OCI-LY7 (cell line): ENCODE measurements at regions not wholly inside any gene's neighbourhood (a gene's known extent, or its start where the extent isn't known, plus 50 kb on each side); places are given as distances from the start of the nearest gene placed in this dataset.

Source experiments
- BruUV-seq: library from RNA; stranded (reverse); fragments of 400-500 nt; replicated peaks from 2 replicates; lab custom pipeline; 2021; lab: Mats Ljungman, UMichigan
- CTCF ChIA-PET: fragments of 300-600 bp; sonication (Branson Sonifier 250); formaldehyde crosslinking; loops from one replicate; lab custom pipeline; 2022; ENCODE audit warnings: antibody characterized with exemption; ENCODE audit not compliant: unreplicated experiment; lab: Charles Lee
- POLR2A ChIA-PET: fragments of 300-600 bp; sonication (Branson Sonifier 250); formaldehyde crosslinking; loops from one replicate; lab custom pipeline; 2022; ENCODE audit warnings: antibody characterized with exemption; lab: Charles Lee
- DNase-seq: peaks from one replicate; pipeline ENCODE4 v3.0.0-alpha.2; 2015; ENCODE audit warnings: low spot score
- H2AFZ ChIP-seq: fragments of 200-600 bp; sonication (generic), shearing (Covaris generic); 2 replicates; pipeline ENCODE4 v1.6.1; 2014; ENCODE audit warnings: mild to moderate bottlenecking, antibody characterized with exemption, low read length, moderate library complexity
- H3K27ac ChIP-seq: fragments of 200-600 bp; sonication (generic); 2 replicates; pipeline ENCODE4 v1.5.1; 2014; ENCODE audit warnings: mixed run types, low read depth, mild to moderate bottlenecking, moderate library complexity, low read length, inconsistent platforms; ENCODE audit not compliant: poor library complexity, severe bottlenecking
- H3K36me3 ChIP-seq: fragments of 200-600 bp; sonication (generic); 2 replicates; pipeline ENCODE4 v1.6.1; 2014; ENCODE audit warnings: mild to moderate bottlenecking, antibody characterized with exemption, low read length, moderate library complexity, mixed read lengths; ENCODE audit not compliant: insufficient read depth
- H3K4me1 ChIP-seq: fragments of 200-600 bp; sonication (generic); 2 replicates; pipeline ENCODE4 v1.5.1; 2014; ENCODE audit warnings: mild to moderate bottlenecking, low read length; ENCODE audit not compliant: insufficient read depth, poor library complexity, severe bottlenecking
- H3K4me2 ChIP-seq: fragments of 200-600 bp; sonication (generic); 2 replicates; pipeline ENCODE4 v1.6.1; 2014; ENCODE audit warnings: mild to moderate bottlenecking, low read length
- H3K4me3 ChIP-seq: fragments of 200-600 bp; sonication (generic); 2 replicates; pipeline ENCODE4 v1.5.1; 2014; ENCODE audit warnings: mild to moderate bottlenecking, low read depth, low read length; ENCODE audit not compliant: poor library complexity, severe bottlenecking
- H3K79me2 ChIP-seq: fragments of 200-600 bp; sonication (generic); 2 replicates; pipeline ENCODE4 v1.6.1; 2016; ENCODE audit warnings: low read depth, mild to moderate bottlenecking, low read length, moderate library complexity, mixed read lengths; ENCODE audit not compliant: insufficient read depth
- H3K9me2 ChIP-seq: fragments of 200-600 bp; sonication (generic); 2 replicates; pipeline ENCODE4 v1.6.1; 2016; ENCODE audit warnings: mild to moderate bottlenecking, low read length, mixed read lengths; ENCODE audit not compliant: insufficient read depth
- H3K9me3 ChIP-seq: fragments of 200-600 bp; sonication (generic); 2 replicates; pipeline ENCODE4 v1.6.1; 2014; ENCODE audit warnings: mild to moderate bottlenecking, mixed run types, low read length, mixed read lengths
- H4K20me1 ChIP-seq: fragments of 200-600 bp; sonication (generic); 2 replicates; pipeline ENCODE4 v1.6.1; 2014; ENCODE audit warnings: mild to moderate bottlenecking, antibody characterized with exemption, low read length, moderate library complexity, mixed read lengths; ENCODE audit not compliant: insufficient read depth
- EZH2phosphoT487 ChIP-seq: fragments of 200-600 bp; sonication (generic); IDR thresholded peaks from 2 replicates; pipeline ENCODE4 v1.6.1; 2018; ENCODE audit warnings: low read depth, borderline replicate concordance, mild to moderate bottlenecking, mixed run types, antibody characterized with exemption, low read length, moderate library complexity, mixed read lengths
- intact Hi-C: fragments of 100-400 bp; cut with micrococcal nuclease; formaldehyde crosslinking; loops from one replicate; pipeline ENCODE4 v1.10.0; 2022; ENCODE audit not compliant: unreplicated experiment
- TF ChIP-seq, protein P1 (sequence below): fragments of 200-600 bp; sonication (generic); conservative IDR thresholded peaks from 2 replicates; pipeline ENCODE4 v1.5.1; 2014; ENCODE audit warnings: mild to moderate bottlenecking, antibody characterized with exemption, low read length, moderate library complexity, mixed read lengths

GRCh38 chr4:129808242-129808641 is 712.3 kb downstream of the C4orf33 start:
- H3K9me3 ChIP-seq, result no peaks in the 10 kb centered on the region
- H3K4me3 ChIP-seq, result no peak overlapping the region
- H3K9me2 ChIP-seq, result no peaks in the 10 kb centered on the region
- H3K27ac ChIP-seq, result no peak overlapping the region
- ChIA-PET CTCF (no interaction called here), POLR2A (no interaction called here)
- no peak overlapping the region for H3K4me2 ChIP-seq
- H2AFZ ChIP-seq, result no peak overlapping the region
- no peaks in the 10 kb centered on the region for H3K36me3 ChIP-seq
- H3K79me2 ChIP-seq, result no peaks in the 10 kb centered on the region
- DNase-seq, result no peak
- no peak for TF ChIP-seq EZH2phosphoT487
- TF ChIP-seq, protein P1, sequence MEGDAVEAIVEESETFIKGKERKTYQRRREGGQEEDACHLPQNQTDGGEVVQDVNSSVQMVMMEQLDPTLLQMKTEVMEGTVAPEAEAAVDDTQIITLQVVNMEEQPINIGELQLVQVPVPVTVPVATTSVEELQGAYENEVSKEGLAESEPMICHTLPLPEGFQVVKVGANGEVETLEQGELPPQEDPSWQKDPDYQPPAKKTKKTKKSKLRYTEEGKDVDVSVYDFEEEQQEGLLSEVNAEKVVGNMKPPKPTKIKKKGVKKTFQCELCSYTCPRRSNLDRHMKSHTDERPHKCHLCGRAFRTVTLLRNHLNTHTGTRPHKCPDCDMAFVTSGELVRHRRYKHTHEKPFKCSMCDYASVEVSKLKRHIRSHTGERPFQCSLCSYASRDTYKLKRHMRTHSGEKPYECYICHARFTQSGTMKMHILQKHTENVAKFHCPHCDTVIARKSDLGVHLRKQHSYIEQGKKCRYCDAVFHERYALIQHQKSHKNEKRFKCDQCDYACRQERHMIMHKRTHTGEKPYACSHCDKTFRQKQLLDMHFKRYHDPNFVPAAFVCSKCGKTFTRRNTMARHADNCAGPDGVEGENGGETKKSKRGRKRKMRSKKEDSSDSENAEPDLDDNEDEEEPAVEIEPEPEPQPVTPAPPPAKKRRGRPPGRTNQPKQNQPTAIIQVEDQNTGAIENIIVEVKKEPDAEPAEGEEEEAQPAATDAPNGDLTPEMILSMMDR, result no peak
- no peaks in the 10 kb centered on the region for H3K4me1 ChIP-seq
- no TSS peak for BruUV-seq
- intact Hi-C loops, result no loop called here
- no peaks in the 10 kb centered on the region for H4K20me1 ChIP-seq

- BruUV-seq, result no TSS peak
- Histone ChIP-seq H3K4me2 (no peak overlapping the region), H4K20me1 (no peaks in the 10 kb centered on the region), H3K4me3 (no peak overlapping the region), H3K36me3 (no peaks in the 10 kb centered on the region), H3K4me1 (no peaks in the 10 kb centered on the region), H3K9me3 (no peaks in the 10 kb centered on the region), H2AFZ (no peak overlapping the region), H3K79me2 (no peaks in the 10 kb centered on the region), H3K27ac (no peak overlapping the region), H3K9me2 (no peaks in the 10 kb centered on the region)
- TF ChIP-seq, protein P1, result no peak
- no peak for TF ChIP-seq EZH2phosphoT487
- intact Hi-C loops, result no loop called here
- CTCF ChIA-PET, result no interaction called here
- no peak for DNase-seq
- POLR2A ChIA-PET, result no interaction called here
Measured at GRCh38 chr4:129821073-129821472, 725.1 kb downstream of the C4orf33 start.

DNA sequence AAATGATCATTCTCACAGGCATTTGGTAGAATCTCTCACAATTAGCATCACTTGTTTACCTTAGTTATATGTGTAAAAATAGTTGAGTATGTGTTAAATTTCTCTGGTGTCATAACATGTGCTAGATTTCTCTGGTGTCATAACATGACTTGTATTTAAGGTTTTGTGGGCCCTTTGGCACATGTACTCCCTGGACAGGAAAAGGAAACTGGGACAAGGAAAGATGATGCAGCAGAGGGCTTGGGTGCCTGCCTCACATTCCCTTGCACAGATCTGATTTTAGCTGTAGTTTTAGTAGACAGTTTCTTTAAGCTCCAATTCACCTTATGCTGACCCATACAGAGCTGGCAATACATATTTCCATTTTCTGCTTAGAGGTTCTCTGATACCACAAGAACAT is 726.0 kb downstream of the C4orf33 start:
- POLR2A ChIA-PET, result interaction anchor here (0.6 kb wide), 1 partner anchor 1703 kb away, joined by 3 read pairs; no protein-coding TSS in a partner anchor
- BruUV-seq, result no TSS peak
- DNase-seq, result no peak
- no peaks in the 10 kb centered on the region for H4K20me1 ChIP-seq
- CTCF ChIA-PET, result no interaction called here
- intact Hi-C loops, result no loop called here
- H3K4me1 ChIP-seq, result no peaks in the 10 kb centered on the region
- no peak overlapping the region for H2AFZ ChIP-seq
- H3K4me2 ChIP-seq, result no peak overlapping the region
- no peak overlapping the region for H3K27ac ChIP-seq
- TF ChIP-seq EZH2phosphoT487, result no peak
- TF ChIP-seq, protein P1, result no peak
- H3K9me3 ChIP-seq, result no peaks in the 10 kb centered on the region
- H3K9me2 ChIP-seq, result no peaks in the 10 kb centered on the region
- no peaks in the 10 kb centered on the region for H3K36me3 ChIP-seq
- H3K79me2 ChIP-seq, result no peaks in the 10 kb centered on the region
- no peak overlapping the region for H3K4me3 ChIP-seq
